Neural progenitor cell (in vitro differentiated cells): ENCODE measurements at regions not wholly inside any gene's neighbourhood (a gene's known extent, or its start where the extent isn't known, plus 50 kb on each side); places are given as distances from the start of the nearest gene placed in this dataset.

Experiments
- DNase-seq: peaks from one replicate; pipeline ENCODE4 v3.0.0-alpha.2; 2016; ENCODE audit warnings: low spot score
- H2AFZ ChIP-seq: fragments of 200-600 bp; sonication (generic); replicated peaks from 2 replicates; pipeline ENCODE4 v1.6.1; 2016; ENCODE audit warnings: antibody characterized with exemption
- H3F3A ChIP-seq: fragments of 200-600 bp; sonication (generic); 2 replicates; pipeline ENCODE4 v1.6.1; 2016; ENCODE audit warnings: antibody characterized with exemption, low read depth
- H3K27ac ChIP-seq: fragments of 200-600 bp; sonication (generic); 2 replicates; pipeline ENCODE4 v1.5.1; 2016; ENCODE audit warnings: mild to moderate bottlenecking
- H3K27me3 ChIP-seq: fragments of 200-600 bp; sonication (generic); 2 replicates; pipeline ENCODE4 v1.6.1; 2016; ENCODE audit warnings: mild to moderate bottlenecking, moderate library complexity
- H3K36me3 ChIP-seq: fragments of 200-600 bp; sonication (generic); 2 replicates; pipeline ENCODE4 v1.5.1; 2016
- H3K4me1 ChIP-seq: fragments of 200-600 bp; sonication (generic); 2 replicates; pipeline ENCODE4 v1.6.1; 2016; ENCODE audit warnings: mixed run types
- H3K4me2 ChIP-seq: fragments of 200-600 bp; sonication (generic); 2 replicates; pipeline ENCODE4 v1.6.1; 2016
- H3K4me3 ChIP-seq: fragments of 200-600 bp; sonication (generic); 2 replicates; pipeline ENCODE4 v1.5.1; 2016
- H3K79me2 ChIP-seq: fragments of 200-600 bp; sonication (generic); 2 replicates; pipeline ENCODE4 v1.6.1; 2016; ENCODE audit warnings: low read depth
- H3K9ac ChIP-seq: fragments of 200-600 bp; sonication (generic); 2 replicates; pipeline ENCODE4 v1.6.1; 2016
- H3K9me3 ChIP-seq: fragments of 200-600 bp; sonication (generic); 2 replicates; pipeline ENCODE4 v1.5.1; 2016; ENCODE audit warnings: low read depth
- H4K20me1 ChIP-seq: fragments of 200-600 bp; sonication (generic); 2 replicates; pipeline ENCODE4 v1.6.1; 2016; ENCODE audit warnings: low read depth
- H3K27ac Mint-ChIP-seq: 3 replicates; pipeline ENCODE4 v1.8.0; 2021; ENCODE audit warnings: mixed read lengths
- H3K27me3 Mint-ChIP-seq: 2 replicates; pipeline ENCODE4 v1.8.0; 2022; ENCODE audit warnings: low read depth, mild to moderate bottlenecking, inconsistent platforms, moderate library complexity, mixed read lengths; ENCODE audit not compliant: insufficient read depth
- H3K36me3 Mint-ChIP-seq: 3 replicates; pipeline ENCODE4 v1.8.0; 2021; ENCODE audit warnings: mixed read lengths
- H3K4me1 Mint-ChIP-seq: 3 replicates; pipeline ENCODE4 v1.8.0; 2021; ENCODE audit warnings: mixed read lengths
- H3K4me3 Mint-ChIP-seq: 3 replicates; pipeline ENCODE4 v1.8.0; 2021; ENCODE audit warnings: mild to moderate bottlenecking, moderate library complexity, mixed read lengths
- H3K9me3 Mint-ChIP-seq: 3 replicates; pipeline ENCODE4 v1.8.0; 2020; ENCODE audit warnings: mixed read lengths
- EZH2 ChIP-seq: fragments of 200-600 bp; sonication (generic); IDR thresholded peaks from 2 replicates; pipeline ENCODE4 v1.6.1; 2017; ENCODE audit warnings: antibody characterized with exemption, mild to moderate bottlenecking, moderate library complexity
- EZH2phosphoT487 ChIP-seq: fragments of 200-600 bp; sonication (generic); IDR thresholded peaks from 2 replicates; pipeline ENCODE4 v1.6.1; 2017; ENCODE audit warnings: antibody characterized with exemption
- TF ChIP-seq, protein P1 (sequence below): fragments of 200-600 bp; sonication (generic); IDR thresholded peaks from 2 replicates; pipeline ENCODE4 v1.5.1; 2017; ENCODE audit warnings: antibody characterized with exemption, mild to moderate bottlenecking

DNA sequence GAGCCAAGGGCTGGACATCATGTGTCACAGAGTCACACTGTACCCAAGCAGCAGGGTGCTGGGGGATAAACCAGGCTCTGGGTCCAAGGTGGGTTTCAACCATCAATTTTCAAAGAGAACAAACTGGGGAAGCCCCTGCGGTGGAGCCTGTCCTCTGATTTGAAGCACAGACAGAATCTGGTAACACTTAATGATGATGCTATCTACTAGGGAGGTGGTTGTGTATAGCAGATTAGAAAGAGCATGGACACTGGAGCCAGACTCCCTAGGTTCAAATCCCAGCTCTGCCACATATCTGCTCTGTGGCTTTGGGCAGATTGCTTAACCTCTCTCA lies 204.9 kb upstream of the ZMIZ1 start:
- Histone ChIP-seq H3K9me3 (no peaks in the 10 kb centered on the region), H4K20me1 (peaks cover 4% of the 10 kb centered on the region), H3K36me3 (no peaks in the 10 kb centered on the region), H3F3A (peaks cover 15% of the 10 kb centered on the region), H3K4me3 (no peak overlapping the region), H3K27ac (no peak overlapping the region), H3K4me1 (peaks cover 24% of the 10 kb centered on the region), H3K27me3 (no peaks in the 10 kb centered on the region), H3K9ac (no peak overlapping the region), H2AFZ (no peak overlapping the region), H3K4me2 (no peak overlapping the region), H3K79me2 (no peaks in the 10 kb centered on the region)
- TF ChIP-seq EZH2: no peak
- no peak for TF ChIP-seq EZH2phosphoT487
- TF ChIP-seq, protein P1, sequence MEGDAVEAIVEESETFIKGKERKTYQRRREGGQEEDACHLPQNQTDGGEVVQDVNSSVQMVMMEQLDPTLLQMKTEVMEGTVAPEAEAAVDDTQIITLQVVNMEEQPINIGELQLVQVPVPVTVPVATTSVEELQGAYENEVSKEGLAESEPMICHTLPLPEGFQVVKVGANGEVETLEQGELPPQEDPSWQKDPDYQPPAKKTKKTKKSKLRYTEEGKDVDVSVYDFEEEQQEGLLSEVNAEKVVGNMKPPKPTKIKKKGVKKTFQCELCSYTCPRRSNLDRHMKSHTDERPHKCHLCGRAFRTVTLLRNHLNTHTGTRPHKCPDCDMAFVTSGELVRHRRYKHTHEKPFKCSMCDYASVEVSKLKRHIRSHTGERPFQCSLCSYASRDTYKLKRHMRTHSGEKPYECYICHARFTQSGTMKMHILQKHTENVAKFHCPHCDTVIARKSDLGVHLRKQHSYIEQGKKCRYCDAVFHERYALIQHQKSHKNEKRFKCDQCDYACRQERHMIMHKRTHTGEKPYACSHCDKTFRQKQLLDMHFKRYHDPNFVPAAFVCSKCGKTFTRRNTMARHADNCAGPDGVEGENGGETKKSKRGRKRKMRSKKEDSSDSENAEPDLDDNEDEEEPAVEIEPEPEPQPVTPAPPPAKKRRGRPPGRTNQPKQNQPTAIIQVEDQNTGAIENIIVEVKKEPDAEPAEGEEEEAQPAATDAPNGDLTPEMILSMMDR: no peak
- H3K4me1 Mint-ChIP-seq: peaks cover 19% of the 10 kb centered on the region
- H3K4me3 Mint-ChIP-seq: no peak overlapping the region
- H3K9me3 Mint-ChIP-seq: no peaks in the 10 kb centered on the region
- peaks cover 15% of the 10 kb centered on the region for H3K27me3 Mint-ChIP-seq
- H3K27ac Mint-ChIP-seq: no peak overlapping the region
- DNase-seq: no peak
- no peaks in the 10 kb centered on the region for H3K36me3 Mint-ChIP-seq

GRCh38 chr10:78864761-78865537 lies 203.8 kb upstream of the ZMIZ1 start:
- Mint-ChIP-seq H3K27ac (no peak overlapping the region), H3K9me3 (no peaks in the 10 kb centered on the region), H3K4me1 (peaks cover 19% of the 10 kb centered on the region), H3K36me3 (no peaks in the 10 kb centered on the region), H3K4me3 (no peak overlapping the region), H3K27me3 (peaks cover 19% of the 10 kb centered on the region)
- Histone ChIP-seq H4K20me1 (peaks cover 4% of the 10 kb centered on the region), H3K9me3 (no peaks in the 10 kb centered on the region), H3K4me1 (peaks cover 16% of the 10 kb centered on the region), H3K27me3 (no peaks in the 10 kb centered on the region), H3K79me2 (no peaks in the 10 kb centered on the region), H3K4me3 (no peak overlapping the region), H3K4me2 (no peak overlapping the region), H3K9ac (no peak overlapping the region), H3K27ac (no peak overlapping the region), H2AFZ (no peak overlapping the region), H3F3A (peaks cover 13% of the 10 kb centered on the region), H3K36me3 (no peaks in the 10 kb centered on the region)
- no peak for TF ChIP-seq EZH2
- DNase-seq: no peak

DNA sequence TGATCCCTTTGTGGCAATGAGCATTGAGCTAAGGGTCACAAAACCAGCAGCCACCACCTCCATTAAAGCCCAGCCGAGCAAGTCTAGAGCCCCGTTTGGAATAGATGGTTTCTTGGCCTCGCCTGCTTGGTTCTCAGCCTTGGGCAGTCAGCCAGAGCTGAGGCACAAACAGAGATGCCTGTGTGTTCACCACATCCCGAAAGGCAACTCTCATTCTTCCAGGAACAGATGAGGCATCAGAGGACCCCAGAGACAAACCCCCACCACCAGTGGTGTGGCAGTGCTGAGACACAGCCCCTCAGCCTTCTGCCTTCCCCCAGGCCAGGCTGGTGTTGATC lies 203.3 kb upstream of the ZMIZ1 start:
- H3K4me1 ChIP-seq: peaks cover 10% of the 10 kb centered on the region
- H3K4me3 ChIP-seq: no peak overlapping the region
- Mint-ChIP-seq H3K27ac (no peak overlapping the region), H3K36me3 (no peaks in the 10 kb centered on the region), H3K4me3 (no peak overlapping the region), H3K4me1 (peaks cover 18% of the 10 kb centered on the region), H3K9me3 (no peaks in the 10 kb centered on the region), H3K27me3 (peaks cover 19% of the 10 kb centered on the region)
- H3K4me2 ChIP-seq: no peak overlapping the region
- H2AFZ ChIP-seq: no peak overlapping the region
- no peak overlapping the region for H3K27ac ChIP-seq
- no peaks in the 10 kb centered on the region for H3K9me3 ChIP-seq
- DNase-seq: no peak
- H3K79me2 ChIP-seq: no peaks in the 10 kb centered on the region
- TF ChIP-seq EZH2phosphoT487 (no peak), EZH2 (no peak)
- TF ChIP-seq, protein P1: no peak
- H3K36me3 ChIP-seq: no peaks in the 10 kb centered on the region
- H3F3A ChIP-seq: peaks cover 7% of the 10 kb centered on the region
- peaks cover 4% of the 10 kb centered on the region for H4K20me1 ChIP-seq
- H3K27me3 ChIP-seq: no peaks in the 10 kb centered on the region
- no peak overlapping the region for H3K9ac ChIP-seq

DNA sequence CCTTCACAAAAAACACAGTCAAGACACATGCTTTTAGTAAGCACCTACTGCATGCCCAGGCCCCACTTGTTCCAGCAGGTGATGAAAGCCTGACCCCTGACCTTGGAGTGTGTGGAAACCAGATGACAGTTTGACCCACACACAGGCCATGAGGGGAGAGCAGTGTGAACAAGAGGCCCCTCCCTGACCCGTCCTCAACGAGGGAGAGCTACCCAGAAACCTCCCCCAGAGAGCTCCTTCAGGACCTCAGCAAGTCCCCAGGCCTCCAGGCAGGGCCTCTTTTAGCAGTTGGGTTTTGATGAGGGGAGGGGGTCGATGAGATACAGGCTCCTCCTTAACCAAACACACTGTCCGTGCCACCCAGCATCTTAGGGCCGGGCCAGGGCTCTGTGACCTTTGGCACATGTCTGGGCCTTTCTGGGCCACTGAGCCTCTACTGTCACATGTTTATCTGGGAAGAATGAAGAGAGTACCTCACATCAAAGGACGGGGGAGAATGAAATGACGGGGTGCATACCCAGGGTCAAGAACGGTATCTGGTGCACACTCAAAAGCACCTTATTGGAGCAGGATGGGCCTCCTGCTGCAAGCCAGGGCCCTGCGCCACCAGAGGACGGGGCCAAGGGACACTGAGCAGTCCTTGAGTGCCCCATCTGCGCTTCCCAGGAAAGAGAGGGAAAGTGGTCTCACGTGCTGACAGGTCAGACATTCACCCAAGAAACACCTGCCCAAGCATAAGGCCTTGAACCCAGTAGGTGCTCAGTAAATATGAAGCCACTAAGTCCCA lies 202.6 kb upstream of the ZMIZ1 start:
- Mint-ChIP-seq H3K9me3 (no peaks in the 10 kb centered on the region), H3K4me1 (peaks cover 18% of the 10 kb centered on the region), H3K27ac (peak overlapping the region; percentile 6), H3K36me3 (no peaks in the 10 kb centered on the region), H3K4me3 (no peak overlapping the region), H3K27me3 (peaks cover 18% of the 10 kb centered on the region)
- Histone ChIP-seq H3K27me3 (no peaks in the 10 kb centered on the region), H3F3A (peaks cover 7% of the 10 kb centered on the region), H3K9ac (no peak overlapping the region), H3K36me3 (no peaks in the 10 kb centered on the region), H3K4me2 (no peak overlapping the region), H3K79me2 (no peaks in the 10 kb centered on the region), H2AFZ (no peak overlapping the region), H3K9me3 (no peaks in the 10 kb centered on the region), H3K27ac (no peak overlapping the region), H3K4me3 (no peak overlapping the region), H4K20me1 (peaks cover 4% of the 10 kb centered on the region), H3K4me1 (peaks cover 9% of the 10 kb centered on the region)
- TF ChIP-seq, protein P1: no peak
- no peak for TF ChIP-seq EZH2phosphoT487
- TF ChIP-seq EZH2: no peak
- DNase-seq: no peak
